ENCODE measurements at regions not wholly inside any gene's neighbourhood (a gene's known extent, or its start where the extent isn't known, plus 50 kb on each side); places are given as distances from the start of the nearest gene placed in this dataset.

GRCh38 chr20:51091406-51092195 is 68.7 kb upstream of the KCNG1 start:
- no peak for DNase-seq

- DNase-seq: no peak
These were observed 66.9 kb upstream of the KCNG1 start for GRCh38 chr20:51089840-51090239.

GRCh38 chr20:51089272-51089781 is 66.4 kb upstream of the KCNG1 start:
- DNase-seq: no peak

DNA sequence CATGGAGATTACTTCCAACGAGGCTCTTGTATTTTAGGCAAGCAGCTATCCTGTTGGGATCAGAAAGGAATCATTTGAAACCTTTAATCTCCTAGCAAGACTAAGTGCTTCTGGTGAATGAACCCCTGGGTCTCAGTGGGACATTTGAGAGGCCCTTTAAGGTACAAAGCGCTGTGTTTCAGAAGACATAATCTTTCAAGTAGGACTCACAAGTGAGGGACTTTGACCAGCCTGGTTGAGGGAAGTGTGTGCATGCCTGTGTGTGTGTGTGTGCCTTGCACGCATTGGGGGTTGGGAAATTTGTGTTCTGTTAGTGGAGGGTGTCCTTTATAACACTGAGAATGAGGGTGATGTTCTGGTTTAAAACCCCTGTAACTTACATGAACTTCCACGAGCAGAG is 64.4 kb upstream of the KCNG1 start:
- no peak for DNase-seq

DNA sequence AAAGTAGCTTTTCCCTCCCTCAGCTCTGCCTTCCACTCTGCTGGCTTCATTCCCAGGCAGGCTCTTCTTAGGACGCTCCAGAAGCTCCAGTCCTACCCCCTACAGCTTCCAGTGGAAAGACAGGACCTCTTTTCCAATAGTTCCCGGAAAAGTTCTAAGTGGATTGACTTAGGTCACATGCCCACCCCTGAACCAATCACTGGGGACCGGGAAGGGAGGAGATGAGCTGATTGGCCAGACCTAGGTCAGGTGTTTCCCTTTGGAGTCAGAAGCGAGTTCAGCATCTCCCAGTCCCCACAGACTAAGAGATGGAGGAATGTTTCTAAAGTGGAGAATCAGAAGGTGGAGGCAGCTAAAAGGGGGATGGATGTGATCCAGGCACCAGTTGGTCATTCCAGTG is 62.9 kb upstream of the KCNG1 start:
- DNase-seq: no peak

GRCh38 chr20:51084593-51085377 is 61.9 kb upstream of the KCNG1 start:
- no peak for DNase-seq

DNA sequence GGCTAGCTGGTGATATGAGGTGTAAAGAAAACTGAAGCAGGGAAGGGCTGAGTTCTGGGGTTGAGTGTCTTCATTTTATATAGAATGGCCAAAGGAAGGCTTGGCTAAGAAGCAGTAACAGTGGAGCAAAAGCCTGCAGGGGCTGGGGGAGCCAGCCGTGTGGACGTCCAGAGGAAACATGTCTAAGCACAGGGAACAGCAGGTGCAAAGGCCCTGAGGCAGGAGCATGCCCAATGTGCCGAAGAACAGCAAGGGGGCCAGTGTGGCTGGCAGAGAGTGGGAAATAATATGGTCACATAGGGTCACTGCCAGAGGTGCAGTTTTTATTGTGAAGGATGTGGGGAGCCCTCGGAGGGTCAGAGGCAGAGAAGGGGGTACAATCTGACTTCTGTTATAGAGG is 60.5 kb upstream of the KCNG1 start:
- DNase-seq: no peak

DNA sequence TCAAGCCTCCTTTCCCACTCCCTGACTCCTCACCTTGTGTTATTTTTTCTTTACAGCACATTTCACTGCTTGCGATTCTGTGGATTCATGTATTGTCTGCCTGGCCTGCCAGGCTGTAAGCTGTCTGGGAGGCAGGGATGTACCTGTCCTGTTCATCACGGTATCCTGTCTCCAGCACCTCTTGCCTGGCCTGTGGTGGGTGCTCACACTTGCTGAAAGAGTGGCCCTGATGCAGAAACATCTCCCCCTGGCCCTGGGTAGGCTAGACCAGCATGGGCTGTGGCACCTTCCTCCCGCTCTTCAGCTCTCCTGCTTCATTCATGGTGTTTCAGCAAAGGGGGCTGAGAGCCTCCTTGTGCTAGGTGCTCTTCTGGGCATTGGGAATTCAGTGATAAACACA is 60.1 kb upstream of the KCNG1 start:
- no peak for DNase-seq

GRCh38 chr20:51080516-51080915 is 57.6 kb upstream of the KCNG1 start:
- no peak for DNase-seq

- DNase-seq: no peak
These were observed 56.6 kb upstream of the KCNG1 start for GRCh38 chr20:51079488-51079887.

- no peak for DNase-seq
These were observed 54.8 kb upstream of the KCNG1 start for GRCh38 chr20:51077686-51078060.

GRCh38 chr20:51076786-51077685 is 54.1 kb upstream of the KCNG1 start:
- DNase-seq: no peak

- DNase-seq: no peak
These were observed 51.2 kb upstream of the KCNG1 start for GRCh38 chr20:51074062-51074461.

All from hippocampal formation (tissue), 2 donors.